ENCODE measurements at regions not wholly inside any gene's neighbourhood (a gene's known extent, or its start where the extent isn't known, plus 50 kb on each side); places are given as distances from the start of the nearest gene placed in this dataset.

DNA sequence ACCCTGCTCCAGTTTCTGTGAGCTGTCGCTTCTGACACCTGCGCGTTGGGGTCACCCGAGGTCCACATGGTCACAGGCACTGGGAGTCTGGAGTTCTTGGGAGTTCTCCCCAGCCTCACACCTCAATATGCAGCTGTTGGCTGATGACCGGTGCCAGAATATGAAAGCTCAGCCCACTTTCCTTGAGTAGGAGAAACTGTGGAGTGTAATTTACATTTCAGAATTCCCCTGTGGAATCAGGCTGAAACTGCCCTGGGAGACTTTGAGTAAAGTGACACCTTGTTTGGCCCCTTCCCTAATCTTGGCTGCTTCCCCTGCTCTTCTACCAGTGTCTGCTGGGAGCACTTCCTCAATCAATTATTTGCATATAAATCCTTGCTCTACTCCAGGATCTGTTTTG lies 255.9 kb downstream of the NFKBIZ start:
- Mint-ChIP-seq H3K27me3 (no peaks in the 10 kb centered on the region), H3K4me1 (ENCODE audit: low read depth) (peaks cover 6% of the 10 kb centered on the region), H3K9me3 (ENCODE audit: low read depth) (peaks cover 14% of the 10 kb centered on the region), H3K27ac (no peak overlapping the region), H3K36me3 (ENCODE audit: insufficient read depth) (peaks cover 4% of the 10 kb centered on the region), H3K4me3 (ENCODE audit: low read depth) (no peak overlapping the region)
- TF ChIP-seq, protein P1, sequence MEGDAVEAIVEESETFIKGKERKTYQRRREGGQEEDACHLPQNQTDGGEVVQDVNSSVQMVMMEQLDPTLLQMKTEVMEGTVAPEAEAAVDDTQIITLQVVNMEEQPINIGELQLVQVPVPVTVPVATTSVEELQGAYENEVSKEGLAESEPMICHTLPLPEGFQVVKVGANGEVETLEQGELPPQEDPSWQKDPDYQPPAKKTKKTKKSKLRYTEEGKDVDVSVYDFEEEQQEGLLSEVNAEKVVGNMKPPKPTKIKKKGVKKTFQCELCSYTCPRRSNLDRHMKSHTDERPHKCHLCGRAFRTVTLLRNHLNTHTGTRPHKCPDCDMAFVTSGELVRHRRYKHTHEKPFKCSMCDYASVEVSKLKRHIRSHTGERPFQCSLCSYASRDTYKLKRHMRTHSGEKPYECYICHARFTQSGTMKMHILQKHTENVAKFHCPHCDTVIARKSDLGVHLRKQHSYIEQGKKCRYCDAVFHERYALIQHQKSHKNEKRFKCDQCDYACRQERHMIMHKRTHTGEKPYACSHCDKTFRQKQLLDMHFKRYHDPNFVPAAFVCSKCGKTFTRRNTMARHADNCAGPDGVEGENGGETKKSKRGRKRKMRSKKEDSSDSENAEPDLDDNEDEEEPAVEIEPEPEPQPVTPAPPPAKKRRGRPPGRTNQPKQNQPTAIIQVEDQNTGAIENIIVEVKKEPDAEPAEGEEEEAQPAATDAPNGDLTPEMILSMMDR (IDR thresholded peaks at IDR 0.05; ENCODE audit: unreplicated experiment), result no peak
- DNase-seq (ENCODE audit: low spot score, unreplicated experiment), result no peak

DNA sequence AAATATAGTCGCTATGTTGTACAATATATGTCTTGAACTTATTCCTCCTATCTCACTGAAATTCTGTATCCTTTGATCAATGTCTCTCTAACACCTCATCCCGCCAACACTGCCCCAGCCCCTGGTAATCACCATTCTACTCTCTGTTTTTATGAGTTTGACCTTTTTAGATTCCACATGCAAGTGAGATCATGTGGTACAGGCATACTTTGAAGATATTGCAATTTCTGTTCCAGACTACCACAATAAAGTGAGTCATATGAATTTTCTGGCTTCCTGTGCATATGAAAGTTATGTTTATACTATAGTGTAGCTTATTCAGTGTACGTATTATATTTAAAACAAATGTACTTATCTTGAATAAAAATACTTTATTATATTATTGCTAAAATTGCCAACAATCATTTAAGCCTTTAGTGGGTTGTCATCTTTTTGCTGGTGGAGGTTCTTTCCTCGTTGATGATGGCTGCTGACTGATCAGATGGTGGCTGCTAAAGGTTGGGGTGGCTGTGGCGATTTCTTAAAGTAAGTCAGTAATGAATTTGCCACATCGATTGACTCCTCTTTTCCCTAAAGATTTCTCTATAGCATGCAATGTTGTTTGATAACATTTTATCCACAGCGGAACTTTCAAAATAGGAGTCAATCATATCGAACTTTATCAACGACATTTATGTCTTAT lies 257.2 kb downstream of the NFKBIZ start:
- peaks cover 14% of the 10 kb centered on the region for H3K9me3 Mint-ChIP-seq (ENCODE audit: low read depth)
- TF ChIP-seq, protein P1 (IDR thresholded peaks at IDR 0.05; ENCODE audit: unreplicated experiment), result no peak
- DNase-seq (ENCODE audit: low spot score, unreplicated experiment), result no peak
- H3K27ac Mint-ChIP-seq, result no peak overlapping the region
- H3K27me3 Mint-ChIP-seq, result no peaks in the 10 kb centered on the region
- no peak overlapping the region for H3K4me3 Mint-ChIP-seq (ENCODE audit: low read depth)
- H3K4me1 Mint-ChIP-seq (ENCODE audit: low read depth), result peaks cover 6% of the 10 kb centered on the region
- peaks cover 3% of the 10 kb centered on the region for H3K36me3 Mint-ChIP-seq (ENCODE audit: insufficient read depth)

DNA sequence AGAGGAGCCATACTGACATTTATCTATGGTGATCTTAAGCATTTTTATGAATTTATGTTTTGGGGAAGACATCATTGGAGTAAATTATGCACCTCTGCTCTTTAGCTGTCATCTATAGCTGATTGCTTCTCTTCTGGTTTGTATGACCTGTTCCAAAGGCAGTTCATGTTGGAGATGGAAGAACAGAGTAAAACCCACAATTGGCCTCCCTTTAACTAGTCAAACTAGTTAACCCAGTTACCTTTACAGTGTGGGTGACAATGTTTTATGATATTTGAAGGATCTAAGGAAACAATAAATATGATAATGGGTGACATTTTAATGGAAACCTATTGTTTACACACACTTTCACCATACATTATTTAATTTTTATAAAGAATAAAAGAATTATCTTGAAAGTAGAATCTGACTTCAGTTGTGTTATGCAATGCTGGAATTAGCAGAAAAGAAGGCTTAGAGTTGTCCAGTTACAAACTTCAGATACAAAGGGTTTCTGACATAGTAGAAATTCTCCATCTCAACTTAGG lies 263.5 kb downstream of the NFKBIZ start:
- Mint-ChIP-seq H3K36me3 (ENCODE audit: insufficient read depth) (no peaks in the 10 kb centered on the region), H3K27ac (peak overlapping the region; percentile 89), H3K27me3 (no peaks in the 10 kb centered on the region), H3K9me3 (ENCODE audit: low read depth) (peaks cover 5% of the 10 kb centered on the region), H3K4me1 (ENCODE audit: low read depth) (peaks cover 30% of the 10 kb centered on the region), H3K4me3 (ENCODE audit: low read depth) (no peak overlapping the region)
- no peak for DNase-seq (ENCODE audit: low spot score, unreplicated experiment)
- TF ChIP-seq, protein P1 (IDR thresholded peaks at IDR 0.05; ENCODE audit: unreplicated experiment), result no peak

DNA sequence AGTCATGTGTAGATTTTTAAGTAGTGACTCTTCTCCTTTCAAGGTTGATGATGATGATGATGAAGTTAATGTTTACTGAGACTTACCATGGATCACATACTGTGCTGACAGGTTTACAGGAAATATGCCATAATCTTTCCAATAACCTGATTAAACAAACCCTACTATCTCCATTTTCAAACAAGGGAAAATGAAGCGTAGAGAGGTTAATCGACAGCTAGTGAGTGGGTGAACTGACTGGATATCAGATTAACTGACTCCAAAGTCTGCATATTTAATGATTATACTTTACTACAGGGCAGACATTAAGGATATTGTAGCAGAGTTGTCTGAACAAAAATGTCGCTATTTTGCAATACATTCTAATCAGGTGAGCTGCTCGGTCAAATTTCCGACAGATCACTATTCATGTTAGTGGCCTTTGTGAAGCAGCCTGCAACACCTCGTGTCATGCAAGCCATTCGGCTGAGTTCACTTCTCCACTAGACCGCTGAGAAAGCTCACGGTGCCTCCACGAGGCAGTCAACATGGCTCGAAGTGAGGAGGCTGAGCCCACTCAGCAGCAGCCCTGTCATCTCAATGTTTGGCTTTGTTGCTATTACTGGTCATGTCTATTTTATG lies 264.2 kb downstream of the NFKBIZ start:
- Mint-ChIP-seq H3K4me3 (ENCODE audit: low read depth) (no peak overlapping the region), H3K27ac (peak overlapping the region; percentile 89), H3K27me3 (no peaks in the 10 kb centered on the region), H3K4me1 (ENCODE audit: low read depth) (peaks cover 30% of the 10 kb centered on the region), H3K9me3 (ENCODE audit: low read depth) (no peaks in the 10 kb centered on the region), H3K36me3 (ENCODE audit: insufficient read depth) (no peaks in the 10 kb centered on the region)
- no peak for DNase-seq (ENCODE audit: low spot score, unreplicated experiment)
- TF ChIP-seq, protein P1 (IDR thresholded peaks at IDR 0.05; ENCODE audit: unreplicated experiment), result no peak

DNA sequence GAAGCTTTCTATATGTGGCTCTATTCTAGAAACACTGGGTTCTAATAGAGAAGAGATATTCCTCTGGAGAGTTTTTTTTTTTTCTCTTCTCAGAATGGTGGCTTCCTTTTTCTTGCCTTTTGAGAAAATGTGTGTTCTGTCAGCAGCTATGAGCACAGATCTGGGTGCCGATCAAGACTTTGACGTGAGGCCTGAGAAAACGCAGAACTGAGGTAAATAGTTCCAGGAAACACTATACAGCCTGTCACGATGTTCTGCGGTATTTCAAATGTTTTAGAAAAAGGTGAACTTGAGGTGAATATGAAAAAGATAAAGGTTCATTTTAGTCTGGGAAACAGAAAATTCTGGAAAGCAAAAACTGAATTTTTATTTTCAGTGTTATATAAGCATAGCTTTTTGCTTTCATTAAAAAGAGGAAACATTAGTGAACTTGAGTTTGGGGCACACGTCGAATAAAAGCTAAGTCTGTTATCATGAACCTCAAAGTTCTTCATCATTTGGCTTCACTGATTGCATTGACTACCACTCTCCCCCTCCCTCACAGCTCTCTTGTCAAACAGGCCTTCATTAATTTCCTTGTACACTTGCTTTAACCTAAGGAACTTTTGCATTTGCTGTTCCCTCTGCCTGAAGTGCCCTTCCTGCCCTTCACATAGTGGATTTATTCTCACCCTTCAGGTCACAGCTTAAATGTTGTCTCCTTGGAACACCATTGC lies 265.1 kb downstream of the NFKBIZ start:
- Mint-ChIP-seq H3K36me3 (ENCODE audit: insufficient read depth) (no peaks in the 10 kb centered on the region), H3K9me3 (ENCODE audit: low read depth) (no peaks in the 10 kb centered on the region), H3K4me3 (ENCODE audit: low read depth) (no peak overlapping the region), H3K4me1 (ENCODE audit: low read depth) (peaks cover 30% of the 10 kb centered on the region), H3K27me3 (no peaks in the 10 kb centered on the region), H3K27ac (peak overlapping the region; percentile 89)
- TF ChIP-seq, protein P1 (IDR thresholded peaks at IDR 0.05; ENCODE audit: unreplicated experiment), result no peak
- no peak for DNase-seq (ENCODE audit: low spot score, unreplicated experiment)

Data from progenitor cell of endocrine pancreas (in vitro differentiated cells).